OCI-LY7 (cell line): ENCODE measurements at regions not wholly inside any gene's neighbourhood (a gene's known extent, or its start where the extent isn't known, plus 50 kb on each side); places are given as distances from the start of the nearest gene placed in this dataset.

Experiments
- BruUV-seq: library from RNA; stranded (reverse); fragments of 400-500 nt; replicated peaks from 2 replicates; lab custom pipeline; 2021; lab: Mats Ljungman, UMichigan
- CTCF ChIA-PET: fragments of 300-600 bp; sonication (Branson Sonifier 250); formaldehyde crosslinking; loops from one replicate; lab custom pipeline; 2022; ENCODE audit warnings: antibody characterized with exemption; ENCODE audit not compliant: unreplicated experiment; lab: Charles Lee
- POLR2A ChIA-PET: fragments of 300-600 bp; sonication (Branson Sonifier 250); formaldehyde crosslinking; loops from one replicate; lab custom pipeline; 2022; ENCODE audit warnings: antibody characterized with exemption; lab: Charles Lee
- DNase-seq: peaks from one replicate; pipeline ENCODE4 v3.0.0-alpha.2; 2015; ENCODE audit warnings: low spot score
- H2AFZ ChIP-seq: fragments of 200-600 bp; sonication (generic), shearing (Covaris generic); 2 replicates; pipeline ENCODE4 v1.6.1; 2014; ENCODE audit warnings: mild to moderate bottlenecking, antibody characterized with exemption, low read length, moderate library complexity
- H3K27ac ChIP-seq: fragments of 200-600 bp; sonication (generic); 2 replicates; pipeline ENCODE4 v1.5.1; 2014; ENCODE audit warnings: mixed run types, low read depth, mild to moderate bottlenecking, moderate library complexity, low read length, inconsistent platforms; ENCODE audit not compliant: poor library complexity, severe bottlenecking
- H3K36me3 ChIP-seq: fragments of 200-600 bp; sonication (generic); 2 replicates; pipeline ENCODE4 v1.6.1; 2014; ENCODE audit warnings: mild to moderate bottlenecking, antibody characterized with exemption, low read length, moderate library complexity, mixed read lengths; ENCODE audit not compliant: insufficient read depth
- H3K4me1 ChIP-seq: fragments of 200-600 bp; sonication (generic); 2 replicates; pipeline ENCODE4 v1.5.1; 2014; ENCODE audit warnings: mild to moderate bottlenecking, low read length; ENCODE audit not compliant: insufficient read depth, poor library complexity, severe bottlenecking
- H3K4me2 ChIP-seq: fragments of 200-600 bp; sonication (generic); 2 replicates; pipeline ENCODE4 v1.6.1; 2014; ENCODE audit warnings: mild to moderate bottlenecking, low read length
- H3K4me3 ChIP-seq: fragments of 200-600 bp; sonication (generic); 2 replicates; pipeline ENCODE4 v1.5.1; 2014; ENCODE audit warnings: mild to moderate bottlenecking, low read depth, low read length; ENCODE audit not compliant: poor library complexity, severe bottlenecking
- H3K79me2 ChIP-seq: fragments of 200-600 bp; sonication (generic); 2 replicates; pipeline ENCODE4 v1.6.1; 2016; ENCODE audit warnings: low read depth, mild to moderate bottlenecking, low read length, moderate library complexity, mixed read lengths; ENCODE audit not compliant: insufficient read depth
- H3K9me2 ChIP-seq: fragments of 200-600 bp; sonication (generic); 2 replicates; pipeline ENCODE4 v1.6.1; 2016; ENCODE audit warnings: mild to moderate bottlenecking, low read length, mixed read lengths; ENCODE audit not compliant: insufficient read depth
- H3K9me3 ChIP-seq: fragments of 200-600 bp; sonication (generic); 2 replicates; pipeline ENCODE4 v1.6.1; 2014; ENCODE audit warnings: mild to moderate bottlenecking, mixed run types, low read length, mixed read lengths
- H4K20me1 ChIP-seq: fragments of 200-600 bp; sonication (generic); 2 replicates; pipeline ENCODE4 v1.6.1; 2014; ENCODE audit warnings: mild to moderate bottlenecking, antibody characterized with exemption, low read length, moderate library complexity, mixed read lengths; ENCODE audit not compliant: insufficient read depth
- EZH2phosphoT487 ChIP-seq: fragments of 200-600 bp; sonication (generic); IDR thresholded peaks from 2 replicates; pipeline ENCODE4 v1.6.1; 2018; ENCODE audit warnings: low read depth, borderline replicate concordance, mild to moderate bottlenecking, mixed run types, antibody characterized with exemption, low read length, moderate library complexity, mixed read lengths
- intact Hi-C: fragments of 100-400 bp; cut with micrococcal nuclease; formaldehyde crosslinking; loops from one replicate; pipeline ENCODE4 v1.10.0; 2022; ENCODE audit not compliant: unreplicated experiment
- TF ChIP-seq, protein P1 (sequence below): fragments of 200-600 bp; sonication (generic); conservative IDR thresholded peaks from 2 replicates; pipeline ENCODE4 v1.5.1; 2014; ENCODE audit warnings: mild to moderate bottlenecking, antibody characterized with exemption, low read length, moderate library complexity, mixed read lengths

DNA sequence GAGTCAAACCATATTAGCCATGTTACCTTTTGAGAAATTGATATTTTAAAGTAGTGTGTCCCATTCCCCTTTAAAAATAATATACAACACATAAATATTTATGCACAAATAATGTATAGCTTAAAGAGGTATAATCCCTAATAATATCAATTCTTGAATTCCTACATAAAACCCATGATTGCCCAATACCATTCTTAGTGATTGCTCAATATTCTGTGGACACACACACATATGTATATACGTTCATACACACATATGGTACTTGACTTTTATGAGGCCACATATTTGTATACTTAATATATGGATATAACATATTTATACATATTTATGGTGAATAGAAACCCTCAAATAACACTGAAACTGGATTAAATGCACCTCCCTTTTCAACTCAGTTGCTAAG is 367.4 kb downstream of the ZBBX start:
- H3K9me2 ChIP-seq = no peaks in the 10 kb centered on the region
- H2AFZ ChIP-seq = no peak overlapping the region
- no peak for DNase-seq
- H3K9me3 ChIP-seq = no peaks in the 10 kb centered on the region
- H3K4me2 ChIP-seq = no peak overlapping the region
- no peaks in the 10 kb centered on the region for H3K4me1 ChIP-seq
- no peaks in the 10 kb centered on the region for H3K36me3 ChIP-seq
- CTCF ChIA-PET = no interaction called here
- H3K27ac ChIP-seq = no peak overlapping the region
- H3K79me2 ChIP-seq = no peaks in the 10 kb centered on the region
- no TSS peak for BruUV-seq
- TF ChIP-seq, protein P1, sequence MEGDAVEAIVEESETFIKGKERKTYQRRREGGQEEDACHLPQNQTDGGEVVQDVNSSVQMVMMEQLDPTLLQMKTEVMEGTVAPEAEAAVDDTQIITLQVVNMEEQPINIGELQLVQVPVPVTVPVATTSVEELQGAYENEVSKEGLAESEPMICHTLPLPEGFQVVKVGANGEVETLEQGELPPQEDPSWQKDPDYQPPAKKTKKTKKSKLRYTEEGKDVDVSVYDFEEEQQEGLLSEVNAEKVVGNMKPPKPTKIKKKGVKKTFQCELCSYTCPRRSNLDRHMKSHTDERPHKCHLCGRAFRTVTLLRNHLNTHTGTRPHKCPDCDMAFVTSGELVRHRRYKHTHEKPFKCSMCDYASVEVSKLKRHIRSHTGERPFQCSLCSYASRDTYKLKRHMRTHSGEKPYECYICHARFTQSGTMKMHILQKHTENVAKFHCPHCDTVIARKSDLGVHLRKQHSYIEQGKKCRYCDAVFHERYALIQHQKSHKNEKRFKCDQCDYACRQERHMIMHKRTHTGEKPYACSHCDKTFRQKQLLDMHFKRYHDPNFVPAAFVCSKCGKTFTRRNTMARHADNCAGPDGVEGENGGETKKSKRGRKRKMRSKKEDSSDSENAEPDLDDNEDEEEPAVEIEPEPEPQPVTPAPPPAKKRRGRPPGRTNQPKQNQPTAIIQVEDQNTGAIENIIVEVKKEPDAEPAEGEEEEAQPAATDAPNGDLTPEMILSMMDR = no peak
- no peak for TF ChIP-seq EZH2phosphoT487
- intact Hi-C loops = no loop called here
- no peaks in the 10 kb centered on the region for H4K20me1 ChIP-seq
- no peak overlapping the region for H3K4me3 ChIP-seq
- POLR2A ChIA-PET = no interaction called here

DNA sequence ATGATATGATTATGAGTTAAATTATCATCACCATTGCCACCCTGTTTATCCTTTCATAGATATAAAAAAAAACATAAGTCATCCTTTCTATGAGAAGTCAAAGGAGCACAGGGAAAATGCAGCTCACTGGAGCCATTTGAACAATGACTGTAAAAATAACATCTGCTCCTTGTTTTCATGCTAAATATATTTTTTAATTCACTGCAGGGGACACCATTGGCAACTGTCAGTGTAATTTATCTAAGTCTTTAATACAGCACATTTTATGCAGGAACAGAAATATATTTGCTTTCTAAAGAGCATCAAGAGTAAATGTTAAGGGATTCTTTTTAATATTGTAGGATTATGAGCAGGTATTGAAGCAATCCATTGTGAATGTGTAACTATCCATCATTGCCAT is 371.3 kb downstream of the ZBBX start:
- H3K4me2 ChIP-seq = no peak overlapping the region
- H4K20me1 ChIP-seq = no peaks in the 10 kb centered on the region
- H3K4me1 ChIP-seq = no peaks in the 10 kb centered on the region
- no peak overlapping the region for H2AFZ ChIP-seq
- H3K27ac ChIP-seq = no peak overlapping the region
- POLR2A ChIA-PET = no interaction called here
- H3K4me3 ChIP-seq = no peak overlapping the region
- no peaks in the 10 kb centered on the region for H3K9me2 ChIP-seq
- BruUV-seq = no TSS peak
- DNase-seq = no peak
- H3K9me3 ChIP-seq = no peaks in the 10 kb centered on the region
- intact Hi-C loops = no loop called here
- CTCF ChIA-PET = no interaction called here
- H3K79me2 ChIP-seq = no peaks in the 10 kb centered on the region
- H3K36me3 ChIP-seq = no peaks in the 10 kb centered on the region
- TF ChIP-seq, protein P1 = no peak
- TF ChIP-seq EZH2phosphoT487 = no peak

DNA sequence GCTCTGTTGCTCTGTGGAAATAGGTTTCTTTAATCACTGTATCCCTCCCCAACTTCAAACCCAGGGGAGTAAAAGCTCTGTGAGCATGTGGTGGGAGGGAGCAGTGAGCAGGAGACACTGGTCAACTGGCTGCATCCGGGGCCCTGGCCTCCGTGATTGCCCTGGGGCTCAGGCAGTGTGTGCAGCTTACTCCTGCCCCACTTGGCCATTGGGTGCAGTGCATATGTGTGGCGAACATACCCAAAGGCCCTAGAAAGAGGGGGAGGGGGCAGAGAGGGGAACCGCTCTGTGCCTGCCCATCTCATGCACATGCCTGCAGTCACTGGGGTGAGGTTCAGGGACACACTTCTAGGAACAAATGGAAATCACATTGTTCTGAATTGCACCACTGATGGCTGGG is 378.7 kb downstream of the ZBBX start:
- H3K9me3 ChIP-seq = no peaks in the 10 kb centered on the region
- H3K27ac ChIP-seq = no peak overlapping the region
- H3K4me1 ChIP-seq = no peaks in the 10 kb centered on the region
- intact Hi-C loops = no loop called here
- no TSS peak for BruUV-seq
- no peak for DNase-seq
- no peaks in the 10 kb centered on the region for H4K20me1 ChIP-seq
- H3K9me2 ChIP-seq = no peaks in the 10 kb centered on the region
- ChIA-PET POLR2A (no interaction called here), CTCF (no interaction called here)
- TF ChIP-seq, protein P1 = no peak
- TF ChIP-seq EZH2phosphoT487 = no peak
- no peaks in the 10 kb centered on the region for H3K36me3 ChIP-seq
- no peak overlapping the region for H3K4me2 ChIP-seq
- H2AFZ ChIP-seq = no peak overlapping the region
- H3K4me3 ChIP-seq = no peak overlapping the region
- no peaks in the 10 kb centered on the region for H3K79me2 ChIP-seq
